Stomach smooth muscle (tissue), 2 donors: ENCODE measurements at regions not wholly inside any gene's neighbourhood (a gene's known extent, or its start where the extent isn't known, plus 50 kb on each side); places are given as distances from the start of the nearest gene placed in this dataset.

Experiments used
- H3K27ac ChIP-seq: one replicate; pipeline ENCODE4 v1.7.0; 2013; ENCODE audit warnings: mild to moderate bottlenecking, low read length, inconsistent platforms
- H3K27me3 ChIP-seq, 2 donors: one replicate each; pipeline ENCODE4 v1.7.0; 2013; ENCODE audit warnings: low read length in 2 of 2; ENCODE audit not compliant: insufficient read depth in 2 of 2, control insufficient read depth in 1 of 2
- H3K36me3 ChIP-seq, 2 donors: one replicate each; pipeline ENCODE4 v1.7.0; 2013; ENCODE audit warnings: low read length in 2 of 2; ENCODE audit not compliant: control insufficient read depth in 2 of 2, insufficient read depth in 2 of 2
- H3K4me1 ChIP-seq: one replicate; pipeline ENCODE4 v1.7.0; 2013; ENCODE audit warnings: low read length; ENCODE audit not compliant: control insufficient read depth, insufficient read depth
- H3K4me3 ChIP-seq, 2 donors: one replicate each; pipeline ENCODE4 v1.7.0; 2013; ENCODE audit warnings: low read length in 2 of 2
- H3K9ac ChIP-seq, 2 donors: one replicate each; pipeline ENCODE4 v1.7.0; 2013; ENCODE audit warnings: low read length in 2 of 2, mild to moderate bottlenecking in 1 of 2
- H3K9me3 ChIP-seq, 2 donors: one replicate each; pipeline ENCODE4 v1.7.0; 2013; ENCODE audit warnings: low read length in 2 of 2; ENCODE audit not compliant: control insufficient read depth in 2 of 2
- donor health status: healthy.
- donor health status: Pancreatic carcinoma.

- Histone ChIP-seq H3K27ac (no peak overlapping the region), H3K4me3 (no peak overlapping the region), H3K27me3 (no peaks in the 10 kb centered on the region), H3K4me1 (peaks cover 2% of the 10 kb centered on the region), H3K9me3 (peaks cover 0 to 3% of the 10 kb centered on the region in 2 donors), H3K36me3 (no peaks in the 10 kb centered on the region), H3K9ac (no peak overlapping the region)
Observed at GRCh38 chr2:219772103-219772635, 144.7 kb downstream of the SLC4A3 start.

GRCh38 chr2:219772697-219773096 is 145.3 kb downstream of the SLC4A3 start:
- no peak overlapping the region for H3K9ac ChIP-seq
- no peak overlapping the region for H3K27ac ChIP-seq
- no peaks in the 10 kb centered on the region for H3K36me3 ChIP-seq
- no peaks in the 10 kb centered on the region for H3K27me3 ChIP-seq
- peaks cover 0 to 3% of the 10 kb centered on the region in 2 donors for H3K9me3 ChIP-seq
- H3K4me3 ChIP-seq, result no peak overlapping the region
- peaks cover 2% of the 10 kb centered on the region for H3K4me1 ChIP-seq

GRCh38 chr2:219775506-219775905 is 148.1 kb downstream of the SLC4A3 start:
- Histone ChIP-seq H3K4me1 (no peaks in the 10 kb centered on the region), H3K36me3 (no peaks in the 10 kb centered on the region), H3K9me3 (peaks cover 0 to 3% of the 10 kb centered on the region in 2 donors), H3K4me3 (no peak overlapping the region), H3K27ac (no peak overlapping the region), H3K9ac (no peak overlapping the region), H3K27me3 (no peaks in the 10 kb centered on the region)

GRCh38 chr2:219777388-219777787 is 150.0 kb downstream of the SLC4A3 start:
- Histone ChIP-seq H3K27me3 (no peaks in the 10 kb centered on the region), H3K4me3 (no peak overlapping the region), H3K9me3 (no peaks in the 10 kb centered on the region), H3K9ac (no peak overlapping the region), H3K36me3 (no peaks in the 10 kb centered on the region), H3K4me1 (no peaks in the 10 kb centered on the region), H3K27ac (no peak overlapping the region)

GRCh38 chr2:219778189-219778588 is 150.8 kb downstream of the SLC4A3 start:
- H3K27me3 ChIP-seq, result no peaks in the 10 kb centered on the region
- H3K4me3 ChIP-seq, result no peak overlapping the region
- no peaks in the 10 kb centered on the region for H3K4me1 ChIP-seq
- no peak overlapping the region for H3K9ac ChIP-seq
- no peak overlapping the region for H3K27ac ChIP-seq
- no peaks in the 10 kb centered on the region for H3K36me3 ChIP-seq
- H3K9me3 ChIP-seq, result no peaks in the 10 kb centered on the region

- Histone ChIP-seq H3K9me3 (peaks cover 3 to 7% of the 10 kb centered on the region in 2 donors), H3K4me1 (no peaks in the 10 kb centered on the region), H3K9ac (no peak overlapping the region), H3K27ac (no peak overlapping the region), H3K4me3 (no peak overlapping the region), H3K36me3 (no peaks in the 10 kb centered on the region), H3K27me3 (peaks cover 0 to 7% of the 10 kb centered on the region in 2 donors)
Observed at GRCh38 chr2:219782737-219783348, 155.4 kb downstream of the SLC4A3 start.

GRCh38 chr2:219783359-219783975 is 156.0 kb downstream of the SLC4A3 start:
- H3K27ac ChIP-seq, result no peak overlapping the region
- H3K4me1 ChIP-seq, result no peaks in the 10 kb centered on the region
- no peak overlapping the region for H3K9ac ChIP-seq
- H3K4me3 ChIP-seq, result no peak overlapping the region
- peaks cover 3 to 7% of the 10 kb centered on the region in 2 donors for H3K9me3 ChIP-seq
- no peaks in the 10 kb centered on the region for H3K36me3 ChIP-seq
- peaks cover 0 to 7% of the 10 kb centered on the region in 2 donors for H3K27me3 ChIP-seq

- Histone ChIP-seq H3K27ac (no peak overlapping the region), H3K9me3 (peaks cover 3 to 7% of the 10 kb centered on the region in 2 donors), H3K4me1 (no peaks in the 10 kb centered on the region), H3K27me3 (peaks cover 0 to 7% of the 10 kb centered on the region in 2 donors), H3K9ac (no peak overlapping the region), H3K4me3 (no peak overlapping the region), H3K36me3 (no peaks in the 10 kb centered on the region)
Observed at GRCh38 chr2:219784178-219784577, 156.7 kb downstream of the SLC4A3 start.

- H3K4me1 ChIP-seq, result no peaks in the 10 kb centered on the region
- H3K9ac ChIP-seq, result no peak overlapping the region
- peaks cover 3 to 7% of the 10 kb centered on the region in 2 donors for H3K9me3 ChIP-seq
- H3K4me3 ChIP-seq, result no peak overlapping the region
- H3K27me3 ChIP-seq, result peaks cover 0 to 5% of the 10 kb centered on the region in 2 donors
- H3K36me3 ChIP-seq, result no peaks in the 10 kb centered on the region
- no peak overlapping the region for H3K27ac ChIP-seq
Observed at GRCh38 chr2:219789476-219789875, 162.0 kb downstream of the SLC4A3 start.

- Histone ChIP-seq H3K27me3 (no peaks in the 10 kb centered on the region), H3K27ac (no peak overlapping the region), H3K9me3 (no peaks in the 10 kb centered on the region), H3K9ac (no peak overlapping the region), H3K4me3 (no peak overlapping the region), H3K4me1 (no peaks in the 10 kb centered on the region), H3K36me3 (no peaks in the 10 kb centered on the region)
Observed at GRCh38 chr2:219792446-219792845, 165.0 kb downstream of the SLC4A3 start.

- Histone ChIP-seq H3K9ac (no peak overlapping the region), H3K9me3 (no peaks in the 10 kb centered on the region), H3K4me3 (no peak overlapping the region), H3K36me3 (no peaks in the 10 kb centered on the region), H3K4me1 (no peaks in the 10 kb centered on the region), H3K27me3 (no peaks in the 10 kb centered on the region), H3K27ac (no peak overlapping the region)
Observed at GRCh38 chr2:219798430-219798829, 171.0 kb downstream of the SLC4A3 start.
